ENCODE measurements at regions not wholly inside any gene's neighbourhood (a gene's known extent, or its start where the extent isn't known, plus 50 kb on each side); places are given as distances from the start of the nearest gene placed in this dataset.

- DNase-seq: no peak
- POLR2A ChIA-PET: no interaction called here
Observed at GRCh38 chr16:62383941-62384340, 347.7 kb upstream of the CDH8 start.

GRCh38 chr16:62370445-62370844 is 334.2 kb upstream of the CDH8 start:
- no peaks in the 10 kb centered on the region for H3K4me1 Mint-ChIP-seq
- DNase-seq: no peak
- ATAC-seq: no peak
- H3K27me3 Mint-ChIP-seq: no peaks in the 10 kb centered on the region
- no peak overlapping the region for H3K4me3 Mint-ChIP-seq
- peaks cover 9 to 30% (median 15%) of the 10 kb centered on the region in 9 donors for H3K9me3 Mint-ChIP-seq
- H3K27ac Mint-ChIP-seq: no peak overlapping the region
- POLR2A ChIA-PET: no interaction called here
- no peaks in the 10 kb centered on the region for H3K36me3 Mint-ChIP-seq

More at GRCh38 chr16:62383941-62384340, 347.7 kb upstream of the CDH8 start:
- Mint-ChIP-seq H3K36me3 (peaks cover 0 to 16% (median 0%) of the 10 kb centered on the region in 3 donors), H3K4me1 (no peaks in the 10 kb centered on the region), H3K4me3 (no peak overlapping the region), H3K9me3 (peaks cover 4 to 41% (median 17%) of the 10 kb centered on the region in 9 donors), H3K27me3 (no peaks in the 10 kb centered on the region), H3K27ac (no peak overlapping the region)
- ATAC-seq: no peak

- H3K27ac Mint-ChIP-seq: no peak overlapping the region
- H3K4me1 Mint-ChIP-seq: no peaks in the 10 kb centered on the region
- ATAC-seq (no peak), DNase-seq (no peak)
- POLR2A ChIA-PET: no interaction called here
- no peak overlapping the region for H3K4me3 Mint-ChIP-seq
- H3K9me3 Mint-ChIP-seq: peaks cover 5 to 47% (median 13%) of the 10 kb centered on the region in 9 donors
- no peaks in the 10 kb centered on the region for H3K36me3 Mint-ChIP-seq
- no peaks in the 10 kb centered on the region for H3K27me3 Mint-ChIP-seq
Observed at GRCh38 chr16:62363501-62363900, 327.3 kb upstream of the CDH8 start.

- no peaks in the 10 kb centered on the region for H3K27me3 Mint-ChIP-seq
Observed at GRCh38 chr16:62353355-62353754, 317.1 kb upstream of the CDH8 start.

GRCh38 chr16:62342216-62342615 is 306.0 kb upstream of the CDH8 start:
- Mint-ChIP-seq H3K9me3 (peaks cover 0 to 37% (median 12%) of the 10 kb centered on the region in 9 donors), H3K4me3 (no peak overlapping the region), H3K4me1 (no peaks in the 10 kb centered on the region), H3K27me3 (no peaks in the 10 kb centered on the region), H3K27ac (no peak overlapping the region), H3K36me3 (no peaks in the 10 kb centered on the region)
- ATAC-seq (no peak), DNase-seq (no peak)
- POLR2A ChIA-PET: no interaction called here

More at GRCh38 chr16:62353355-62353754, 317.1 kb upstream of the CDH8 start:
- no peaks in the 10 kb centered on the region for H3K4me1 Mint-ChIP-seq
- POLR2A ChIA-PET: no interaction called here
- peaks cover 0 to 27% (median 7%) of the 10 kb centered on the region in 9 donors for H3K9me3 Mint-ChIP-seq
- H3K36me3 Mint-ChIP-seq: peaks cover 0 to 3% (median 0%) of the 10 kb centered on the region in 3 donors
- no peak overlapping the region for H3K4me3 Mint-ChIP-seq
- ATAC-seq: no peak
- no peak for DNase-seq
- no peak overlapping the region for H3K27ac Mint-ChIP-seq

- Mint-ChIP-seq H3K9me3 (peaks cover 0 to 21% (median 8%) of the 10 kb centered on the region in 9 donors), H3K27ac (no peak overlapping the region), H3K4me3 (no peak overlapping the region), H3K27me3 (no peaks in the 10 kb centered on the region), H3K4me1 (no peaks in the 10 kb centered on the region), H3K36me3 (no peaks in the 10 kb centered on the region)
- no peak for ATAC-seq
- DNase-seq: no peak
- POLR2A ChIA-PET: no interaction called here
Observed at GRCh38 chr16:62335356-62335755, 299.1 kb upstream of the CDH8 start.

- Mint-ChIP-seq H3K36me3 (peaks cover 0 to 5% (median 0%) of the 10 kb centered on the region in 3 donors), H3K27me3 (no peaks in the 10 kb centered on the region), H3K9me3 (peaks cover 4 to 53% (median 19%) of the 10 kb centered on the region in 9 donors), H3K4me3 (no peak overlapping the region), H3K27ac (no peak overlapping the region), H3K4me1 (no peaks in the 10 kb centered on the region)
- POLR2A ChIA-PET: no interaction called here
- no peak for ATAC-seq
- DNase-seq: no peak
Observed at GRCh38 chr16:62321606-62322005, 285.4 kb upstream of the CDH8 start.

GRCh38 chr16:62298600-62298999 is 262.4 kb upstream of the CDH8 start:
- ATAC-seq (no peak), DNase-seq (no peak)
- Mint-ChIP-seq H3K27ac (no peak overlapping the region), H3K4me3 (no peak overlapping the region), H3K4me1 (no peaks in the 10 kb centered on the region), H3K36me3 (peaks cover 0 to 20% (median 0%) of the 10 kb centered on the region in 3 donors), H3K9me3 (peaks cover 4 to 51% (median 26%) of the 10 kb centered on the region in 9 donors), H3K27me3 (no peaks in the 10 kb centered on the region)
- POLR2A ChIA-PET: no interaction called here

GRCh38 chr16:62294213-62294972 is 258.2 kb upstream of the CDH8 start:
- Mint-ChIP-seq H3K27ac (no peak overlapping the region), H3K36me3 (peaks cover 0 to 10% (median 0%) of the 10 kb centered on the region in 3 donors), H3K4me1 (no peaks in the 10 kb centered on the region), H3K4me3 (no peak overlapping the region), H3K27me3 (no peaks in the 10 kb centered on the region), H3K9me3 (peaks cover 0 to 34% (median 11%) of the 10 kb centered on the region in 9 donors)
- ATAC-seq (no peak), DNase-seq (no peak)
- POLR2A ChIA-PET: no interaction called here

GRCh38 chr16:62288990-62289629 is 252.9 kb upstream of the CDH8 start:
- H3K36me3 Mint-ChIP-seq: peaks cover 0 to 5% (median 0%) of the 10 kb centered on the region in 3 donors
- POLR2A ChIA-PET: no interaction called here
- H3K4me3 Mint-ChIP-seq: no peak overlapping the region
- no peaks in the 10 kb centered on the region for H3K4me1 Mint-ChIP-seq
- H3K9me3 Mint-ChIP-seq: peaks cover 5 to 37% (median 11%) of the 10 kb centered on the region in 9 donors
- ATAC-seq (no peak), DNase-seq (no peak)
- H3K27ac Mint-ChIP-seq: no peak overlapping the region
- H3K27me3 Mint-ChIP-seq: no peaks in the 10 kb centered on the region

- Mint-ChIP-seq H3K27ac (no peak overlapping the region), H3K27me3 (no peaks in the 10 kb centered on the region), H3K4me1 (no peaks in the 10 kb centered on the region), H3K9me3 (peaks cover 0 to 13% (median 5%) of the 10 kb centered on the region in 9 donors), H3K36me3 (no peaks in the 10 kb centered on the region), H3K4me3 (no peak overlapping the region)
- POLR2A ChIA-PET: no interaction called here
- ATAC-seq (no peak), DNase-seq (no peak)
Observed at GRCh38 chr16:62280506-62280905, 244.3 kb upstream of the CDH8 start.

GRCh38 chr16:62277942-62278341 is 241.7 kb upstream of the CDH8 start:
- Mint-ChIP-seq H3K36me3 (no peaks in the 10 kb centered on the region), H3K27ac (no peak overlapping the region), H3K27me3 (no peaks in the 10 kb centered on the region), H3K4me3 (no peak overlapping the region), H3K4me1 (no peaks in the 10 kb centered on the region), H3K9me3 (peaks cover 0 to 29% (median 9%) of the 10 kb centered on the region in 9 donors)
- DNase-seq (no peak), ATAC-seq (no peak)
- POLR2A ChIA-PET: no interaction called here

GRCh38 chr16:62276637-62277036 is 240.4 kb upstream of the CDH8 start:
- ATAC-seq (no peak), DNase-seq (no peak)
- no peaks in the 10 kb centered on the region for H3K4me1 Mint-ChIP-seq
- H3K27me3 Mint-ChIP-seq: no peaks in the 10 kb centered on the region
- POLR2A ChIA-PET: no interaction called here
- no peak overlapping the region for H3K27ac Mint-ChIP-seq
- H3K4me3 Mint-ChIP-seq: no peak overlapping the region
- H3K9me3 Mint-ChIP-seq: peaks cover 0 to 29% (median 10%) of the 10 kb centered on the region in 9 donors
- H3K36me3 Mint-ChIP-seq: no peaks in the 10 kb centered on the region
